H1 (cell line): ENCODE measurements at regions not wholly inside any gene's neighbourhood (a gene's known extent, or its start where the extent isn't known, plus 50 kb on each side); places are given as distances from the start of the nearest gene placed in this dataset.

Experiments used
- BRCA1 ChIP-seq: IDR thresholded peaks from 2 replicates; pipeline ENCODE4 v1.6.1; 2012; ENCODE audit warnings: low read depth, low read length, improper control_type of control experiment
- CTBP2 ChIP-seq: IDR thresholded peaks from 2 replicates; pipeline ENCODE4 v1.7.0; 2011; ENCODE audit warnings: borderline replicate concordance, mild to moderate bottlenecking, moderate library complexity, mixed read lengths, low read length; ENCODE audit not compliant: insufficient read depth, insufficient read length
- HDAC2 ChIP-seq, 2 experiments: fragments of 300-600 bp in 1 of 2; sonication (generic) in 1 of 2; IDR thresholded peaks; 2 replicates each; pipeline ENCODE4 v1.6.1; 2011 to 2012; ENCODE audit warnings: low read depth in 2 of 2, low read length in 2 of 2, mild to moderate bottlenecking in 2 of 2, moderate library complexity in 2 of 2, borderline replicate concordance in 1 of 2, inconsistent platforms in 1 of 2
- POLR2A ChIP-seq, 2 experiments: IDR thresholded peaks; 1 replicate in 1 of 2; 2 replicates in 1 of 2; pipeline ENCODE4 v1.6.1; 2011; ENCODE audit warnings: low read depth in 2 of 2, low read length in 2 of 2, mild to moderate bottlenecking in 2 of 2; ENCODE audit errors: control extremely low read depth in 1 of 2
- RFX5 ChIP-seq: IDR thresholded peaks from 2 replicates; pipeline ENCODE4 v1.6.1; 2011; ENCODE audit warnings: low read depth, low read length, improper control_type of control experiment, borderline replicate concordance
- SIX5 ChIP-seq: IDR thresholded peaks from 2 replicates; pipeline ENCODE4 v1.6.1; 2011; ENCODE audit warnings: mild to moderate bottlenecking, low read depth, low read length
- SUZ12 ChIP-seq: fragments of 200-600 bp; sonication (generic); IDR thresholded peaks from 2 replicates; pipeline ENCODE4 v1.6.1; 2012; ENCODE audit warnings: mild to moderate bottlenecking, inconsistent platforms, low read length, moderate library complexity, mixed read lengths
- TCF12 ChIP-seq: IDR thresholded peaks from 2 replicates; pipeline ENCODE4 v1.6.1; 2011; ENCODE audit warnings: low read depth, mild to moderate bottlenecking, low read length
- TF ChIP-seq, protein P1 (sequence below), 3 experiments: IDR thresholded peaks; 1 replicate in 2 of 3; 2 replicates in 1 of 3; pipeline versions ENCODE4 v1.5.1 to v1.6.1; 2011; ENCODE audit warnings: low read length in 3 of 3, mild to moderate bottlenecking in 3 of 3, inconsistent platforms in 2 of 3, low read depth in 1 of 3, moderate library complexity in 1 of 3; ENCODE audit not compliant: insufficient read depth in 1 of 3; ENCODE audit errors: control extremely low read depth in 1 of 3

DNA sequence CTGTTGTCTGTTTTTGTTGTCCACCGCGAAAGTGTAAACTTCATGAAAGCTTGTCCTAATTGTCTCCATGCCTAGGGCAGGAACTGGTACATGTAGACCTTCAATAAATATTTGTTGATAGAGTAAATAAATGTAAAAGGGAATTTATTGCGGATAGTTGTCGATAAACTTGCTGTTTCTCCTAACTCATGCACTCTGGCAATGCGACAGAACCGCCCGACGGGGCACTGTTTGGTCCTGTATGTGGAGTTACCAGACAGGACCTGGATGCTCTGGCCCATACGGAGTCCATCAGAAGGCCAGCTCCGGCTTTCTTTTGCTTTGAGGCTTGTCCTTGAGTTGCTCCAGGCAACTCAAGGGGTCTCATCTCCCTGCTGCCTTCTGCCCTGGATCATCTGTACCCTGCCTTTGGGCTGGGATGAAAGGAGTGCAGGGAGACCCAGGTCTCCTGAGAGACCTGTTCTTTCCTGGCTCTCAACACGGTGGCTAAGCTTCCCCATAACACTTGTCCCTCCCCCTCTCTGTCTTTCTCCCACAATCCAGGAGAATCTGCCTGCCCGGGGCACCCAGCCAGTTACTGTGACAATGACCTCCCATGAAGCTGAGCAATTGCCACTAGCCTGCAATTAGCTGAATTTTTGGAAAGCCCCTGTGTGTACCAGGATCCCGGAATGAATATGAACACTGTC lies 149.5 kb upstream of the PTCH1 start (continued):
- TF ChIP-seq SUZ12 (no peak), BRCA1 (no peak), POLR2A (IDR thresholded peaks at IDR 0.05; ENCODE audit: control extremely low read depth in 1 of 2, low read depth in 2 of 2, low read length in 2 of 2) (no peak), HDAC2 (IDR thresholded peaks at IDR 0.05; ENCODE audit: borderline replicate concordance in 1 of 2, low read depth in 2 of 2, low read length in 2 of 2) (no peak), RFX5 (no peak), TCF12 (no peak), CTBP2 (no peak), SIX5 (no peak)
- TF ChIP-seq, protein P1, sequence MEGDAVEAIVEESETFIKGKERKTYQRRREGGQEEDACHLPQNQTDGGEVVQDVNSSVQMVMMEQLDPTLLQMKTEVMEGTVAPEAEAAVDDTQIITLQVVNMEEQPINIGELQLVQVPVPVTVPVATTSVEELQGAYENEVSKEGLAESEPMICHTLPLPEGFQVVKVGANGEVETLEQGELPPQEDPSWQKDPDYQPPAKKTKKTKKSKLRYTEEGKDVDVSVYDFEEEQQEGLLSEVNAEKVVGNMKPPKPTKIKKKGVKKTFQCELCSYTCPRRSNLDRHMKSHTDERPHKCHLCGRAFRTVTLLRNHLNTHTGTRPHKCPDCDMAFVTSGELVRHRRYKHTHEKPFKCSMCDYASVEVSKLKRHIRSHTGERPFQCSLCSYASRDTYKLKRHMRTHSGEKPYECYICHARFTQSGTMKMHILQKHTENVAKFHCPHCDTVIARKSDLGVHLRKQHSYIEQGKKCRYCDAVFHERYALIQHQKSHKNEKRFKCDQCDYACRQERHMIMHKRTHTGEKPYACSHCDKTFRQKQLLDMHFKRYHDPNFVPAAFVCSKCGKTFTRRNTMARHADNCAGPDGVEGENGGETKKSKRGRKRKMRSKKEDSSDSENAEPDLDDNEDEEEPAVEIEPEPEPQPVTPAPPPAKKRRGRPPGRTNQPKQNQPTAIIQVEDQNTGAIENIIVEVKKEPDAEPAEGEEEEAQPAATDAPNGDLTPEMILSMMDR (IDR thresholded peaks at IDR 0.05; ENCODE audit: control extremely low read depth in 1 of 3, insufficient read depth in 1 of 3, low read depth in 1 of 3, low read length in 3 of 3): no peak
